GM19455 (cell line): ENCODE measurements at regions not wholly inside any gene's neighbourhood (a gene's known extent, or its start where the extent isn't known, plus 50 kb on each side); places are given as distances from the start of the nearest gene placed in this dataset.

ENCODE experiments used
- ATAC-seq: cut with Tn5 transposase; IDR thresholded peaks from one replicate; pipeline ENCODE4 v1.9.1; 2021; ENCODE audit not compliant: unreplicated experiment

DNA sequence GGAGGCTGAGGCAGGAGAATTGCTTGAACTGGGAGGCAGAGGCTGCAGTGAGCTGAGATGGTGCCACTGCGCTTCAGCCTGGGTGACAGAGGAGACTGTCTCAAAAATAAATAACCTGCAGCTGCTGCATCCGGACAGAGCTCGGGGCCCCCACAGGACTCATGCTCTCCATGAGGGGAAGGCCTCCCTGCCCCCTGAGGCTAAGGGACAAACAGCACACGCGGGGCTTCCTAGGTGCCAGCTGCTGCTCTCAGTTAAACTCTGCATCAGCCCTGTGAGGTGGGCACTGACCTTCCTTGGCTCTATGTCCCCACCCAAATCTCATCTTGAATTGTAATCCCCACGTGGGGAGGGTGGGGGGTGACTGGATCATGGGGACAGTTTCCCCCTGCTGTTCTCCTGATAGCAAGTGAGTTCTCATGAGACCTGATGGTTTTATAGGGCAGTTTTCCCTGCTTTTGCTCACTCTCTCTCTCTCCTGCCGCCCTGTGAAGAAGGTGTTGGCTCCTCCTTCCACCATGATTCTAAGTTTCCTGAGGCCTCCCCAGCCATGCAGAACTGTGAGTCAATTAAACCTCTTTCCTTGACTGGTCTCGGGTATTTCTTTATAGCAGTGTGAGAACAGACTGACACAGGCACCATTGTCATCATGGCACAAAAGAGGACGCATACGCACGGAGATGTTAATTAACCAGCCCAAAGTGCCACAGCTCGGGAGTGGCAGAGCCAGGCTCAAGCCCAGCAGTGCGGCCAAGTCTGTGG lies 49.9 kb upstream of the TAF1B start:
- no peak for ATAC-seq
